Gastrocnemius medialis (tissue), 4 donors: ENCODE measurements at regions not wholly inside any gene's neighbourhood (a gene's known extent, or its start where the extent isn't known, plus 50 kb on each side); places are given as distances from the start of the nearest gene placed in this dataset.

Experiments used
- CTCF ChIP-seq, 5 experiments: fragments of 450-650 bp in 3 of 5; fragments of 200-600 bp in 2 of 5; sonication (generic) in 2 of 5; IDR thresholded peaks in 4 of 5; conservative IDR thresholded peaks in 1 of 5; 1 replicate in 4 of 5; 2 replicates in 1 of 5; pipeline ENCODE4 v1.5.1; 2016 to 2019; ENCODE audit warnings: antibody characterized with exemption in 5 of 5, mild to moderate bottlenecking in 3 of 5, moderate library complexity in 3 of 5
- POLR2A ChIP-seq, 2 donors: fragments of 450-650 bp; IDR thresholded peaks; one replicate each; pipeline ENCODE4 v1.6.1; 2017; ENCODE audit warnings: antibody characterized with exemption in 2 of 2, mild to moderate bottlenecking in 2 of 2, moderate library complexity in 2 of 2

GRCh38 chr16:48435906-48436305 lies 50.7 kb upstream of the SIAH1 start:
- no peak for TF ChIP-seq CTCF (IDR thresholded peaks at IDR 0.05 in 4 of 5, conservative IDR thresholded peaks at IDR 0.05 in 1 of 5)
- TF ChIP-seq POLR2A (IDR thresholded peaks at IDR 0.05) = no peak
